GM12865 (cell line): ENCODE measurements at regions not wholly inside any gene's neighbourhood (a gene's known extent, or its start where the extent isn't known, plus 50 kb on each side); places are given as distances from the start of the nearest gene placed in this dataset.

Experiments used
- DNase-seq: peaks from one replicate; pipeline ENCODE4 v3.0.0; 2010; ENCODE audit warnings: low read depth
- H3K4me3 ChIP-seq: 2 replicates; pipeline ENCODE4 v1.5.1; 2011; ENCODE audit warnings: mild to moderate bottlenecking, low read depth, low read length, control low read depth
- CTCF ChIP-seq: IDR thresholded peaks from 2 replicates; pipeline ENCODE4 v1.5.1; 2011; ENCODE audit warnings: low read length, control low read depth, low read depth, inconsistent platforms; ENCODE audit not compliant: insufficient read depth; ENCODE audit errors: missing control alignments

- H3K4me3 ChIP-seq = no peak overlapping the region
- no peak for TF ChIP-seq CTCF
- no peak for DNase-seq
These were observed 320.3 kb downstream of the SPATA31D1 start for GRCh38 chr9:82308836-82309235.

- no peak for DNase-seq
- no peak for TF ChIP-seq CTCF
- H3K4me3 ChIP-seq = no peak overlapping the region
These were observed 325.1 kb downstream of the SPATA31D1 start for GRCh38 chr9:82313697-82314096.

- no peak for TF ChIP-seq CTCF
- no peak overlapping the region for H3K4me3 ChIP-seq
- no peak for DNase-seq
These were observed 332.0 kb downstream of the SPATA31D1 start for GRCh38 chr9:82320566-82320965.

- TF ChIP-seq CTCF = no peak
- H3K4me3 ChIP-seq = no peak overlapping the region
- DNase-seq = no peak
These were observed 337.3 kb downstream of the SPATA31D1 start for GRCh38 chr9:82325907-82326306.

- no peak overlapping the region for H3K4me3 ChIP-seq
- TF ChIP-seq CTCF = no peak
- no peak for DNase-seq
These were observed 339.1 kb downstream of the SPATA31D1 start for GRCh38 chr9:82327641-82328040.

GRCh38 chr9:82331079-82331478 is 342.5 kb downstream of the SPATA31D1 start:
- no peak for DNase-seq
- no peak overlapping the region for H3K4me3 ChIP-seq
- TF ChIP-seq CTCF = no peak

- DNase-seq = no peak
- no peak for TF ChIP-seq CTCF
- no peak overlapping the region for H3K4me3 ChIP-seq
These were observed 343.6 kb downstream of the SPATA31D1 start for GRCh38 chr9:82332018-82332773.
